WTC11 (cell line): ENCODE measurements at regions not wholly inside any gene's neighbourhood (a gene's known extent, or its start where the extent isn't known, plus 50 kb on each side); places are given as distances from the start of the nearest gene placed in this dataset.

ENCODE experiments used
- ATAC-seq: fragments of 200-7000 bp; cut with Tn5 transposase; 2 replicates; pipeline ENCODE4 v1.10.0; 2021; ENCODE audit warnings: mild to moderate bottlenecking, moderate library complexity
- CTCF ChIA-PET: fragments of 300-600 bp; sonication (Branson Sonifier 250); formaldehyde crosslinking; loops from one replicate; lab custom pipeline; 2021; ENCODE audit warnings: antibody characterized with exemption; lab: Charles Lee
- POLR2A ChIA-PET: fragments of 350-600 bp; sonication (Branson Sonifier 250); formaldehyde crosslinking; loops from one replicate; lab custom pipeline; 2021; ENCODE audit warnings: antibody characterized with exemption; lab: Charles Lee
- DNase-seq: peaks from one replicate; pipeline ENCODE4 v3.0.0; 2021; ENCODE audit warnings: low spot score
- H3K27ac Mint-ChIP-seq: 2 replicates; pipeline ENCODE4 v1.8.0; 2021; ENCODE audit warnings: mixed read lengths
- H3K27me3 Mint-ChIP-seq: 2 replicates; pipeline ENCODE4 v1.8.0; 2021; ENCODE audit warnings: low read depth, mild to moderate bottlenecking, moderate library complexity, mixed read lengths
- H3K36me3 Mint-ChIP-seq: 2 replicates; pipeline ENCODE4 v1.8.0; 2021; ENCODE audit warnings: mixed read lengths
- H3K4me1 Mint-ChIP-seq: 2 replicates; pipeline ENCODE4 v1.8.0; 2022; ENCODE audit warnings: mixed read lengths
- H3K4me3 Mint-ChIP-seq: 2 replicates; pipeline ENCODE4 v1.8.0; 2021; ENCODE audit warnings: mild to moderate bottlenecking, moderate library complexity, mixed read lengths
- H3K9me3 Mint-ChIP-seq: 2 replicates; pipeline ENCODE4 v1.8.0; 2021; ENCODE audit warnings: mixed read lengths
- ATF6 ChIP-seq: sonication (generic); formaldehyde crosslinking; IDR thresholded peaks from 2 replicates; pipeline ENCODE4 v1.8.1; 2023; ENCODE audit warnings: mild to moderate bottlenecking, missing genetic modification reagents
- CREM ChIP-seq: sonication (generic); formaldehyde crosslinking; IDR thresholded peaks from 2 replicates; pipeline ENCODE4 v1.8.1; 2022; ENCODE audit warnings: mild to moderate bottlenecking, missing genetic modification reagents, moderate library complexity
- E2F1 ChIP-seq: sonication (generic); formaldehyde crosslinking; IDR thresholded peaks from 2 replicates; pipeline ENCODE4 v1.8.0; 2022; ENCODE audit warnings: mild to moderate bottlenecking, missing genetic modification reagents
- FOXJ3 ChIP-seq: sonication (generic); formaldehyde crosslinking; IDR thresholded peaks from 2 replicates; pipeline ENCODE4 v1.9.0; 2021; ENCODE audit warnings: missing genetic modification reagents, mild to moderate bottlenecking, borderline replicate concordance
- MAX ChIP-seq: sonication (generic); formaldehyde crosslinking; IDR thresholded peaks from 2 replicates; pipeline ENCODE4 v1.8.0; 2022; ENCODE audit warnings: mild to moderate bottlenecking, missing genetic modification reagents
- NFATC4 ChIP-seq: fragments of 250-450 bp; sonication (Bioruptor Pico); IDR thresholded peaks from 2 replicates; pipeline ENCODE4 v1.9.0; 2021; ENCODE audit warnings: mild to moderate bottlenecking
- NR2C2 ChIP-seq: sonication (generic); formaldehyde crosslinking; IDR thresholded peaks from 2 replicates; pipeline ENCODE4 v1.8.0; 2022; ENCODE audit warnings: mild to moderate bottlenecking, missing genetic modification reagents
- OVOL2 ChIP-seq: fragments of 250-450 bp; sonication (Bioruptor Pico); IDR thresholded peaks from 2 replicates; pipeline ENCODE4 v1.9.0; 2021; ENCODE audit warnings: mild to moderate bottlenecking, borderline replicate concordance
- PRDM15 ChIP-seq: sonication (generic); formaldehyde crosslinking; IDR thresholded peaks from 2 replicates; pipeline ENCODE4 v1.8.0; 2022; ENCODE audit warnings: missing genetic modification reagents
- USF1 ChIP-seq: sonication (generic); formaldehyde crosslinking; IDR thresholded peaks from 2 replicates; pipeline ENCODE4 v1.8.0; 2022; ENCODE audit warnings: mild to moderate bottlenecking, missing genetic modification reagents
- ZBTB43 ChIP-seq: sonication (generic); formaldehyde crosslinking; IDR thresholded peaks from 2 replicates; pipeline ENCODE4 v1.8.1; 2023; ENCODE audit warnings: mild to moderate bottlenecking, missing genetic modification reagents
- ZNF281 ChIP-seq: sonication (generic); formaldehyde crosslinking; IDR thresholded peaks from 2 replicates; pipeline ENCODE4 v1.8.0; 2023; ENCODE audit warnings: mild to moderate bottlenecking, missing genetic modification reagents
- ZNF396 ChIP-seq: fragments of 250-450 bp; sonication (Bioruptor Pico); IDR thresholded peaks from 2 replicates; pipeline ENCODE4 v1.8.0; 2021; ENCODE audit warnings: mild to moderate bottlenecking, moderate library complexity, borderline replicate concordance
- ZNF512 ChIP-seq: sonication (generic); formaldehyde crosslinking; IDR thresholded peaks from 2 replicates; pipeline ENCODE4 v1.8.1; 2022; ENCODE audit warnings: missing genetic modification reagents, borderline replicate concordance
- ZSCAN18 ChIP-seq: fragments of 250-450 bp; sonication (Bioruptor Pico); IDR thresholded peaks from 2 replicates; pipeline ENCODE4 v2.1.2; 2022; ENCODE audit warnings: mild to moderate bottlenecking, moderate library complexity

- TF ChIP-seq ZNF396 (CRISPR knock-in tag) (no peak), NR2C2 (CRISPR knock-in tag) (no peak), USF1 (CRISPR knock-in tag) (no peak), OVOL2 (no peak), CREM (CRISPR knock-in tag) (no peak)
- TF ChIP-seq, all 79 proteins: peak for 0
These were observed 310.0 kb downstream of the PDHA2 start (continued) for GRCh38 chr4:96149894-96150293.

GRCh38 chr4:96150466-96150865, 310.6 kb downstream of the PDHA2 start:
- H3K9me3 Mint-ChIP-seq: no peaks in the 10 kb centered on the region
- H3K36me3 Mint-ChIP-seq: no peaks in the 10 kb centered on the region
- H3K27me3 Mint-ChIP-seq: no peaks in the 10 kb centered on the region
- TF ChIP-seq PRDM15 (CRISPR knock-in tag) (no peak), ZNF281 (no peak), ZBTB43 (CRISPR knock-in tag) (no peak), E2F1 (CRISPR knock-in tag) (no peak), FOXJ3 (CRISPR knock-in tag) (no peak), MAX (CRISPR knock-in tag) (no peak), ZSCAN18 (CRISPR knock-in tag) (no peak), ZNF512 (CRISPR knock-in tag) (no peak), NFATC4 (CRISPR knock-in tag) (no peak), ATF6 (CRISPR knock-in tag) (no peak), USF1 (CRISPR knock-in tag) (no peak)
- ATAC-seq: no peak
- no peak overlapping the region for H3K4me3 Mint-ChIP-seq
- POLR2A ChIA-PET: no interaction called here
- CTCF ChIA-PET: no interaction called here
- no peak overlapping the region for H3K27ac Mint-ChIP-seq
- H3K4me1 Mint-ChIP-seq: no peaks in the 10 kb centered on the region
- DNase-seq: no peak
